CD4-positive, CD25-positive, alpha-beta regulatory T cell (primary cell): ENCODE measurements at regions not wholly inside any gene's neighbourhood (a gene's known extent, or its start where the extent isn't known, plus 50 kb on each side); places are given as distances from the start of the nearest gene placed in this dataset.

Experiments
- ATAC-seq, 2 donors: fragments of 150-1000 bp; cut with Tn5 transposase; one replicate each; pipeline ENCODE4 v1.10.0; 2021; ENCODE audit warnings: low read depth in 2 of 2, moderate number of reproducible peaks in 2 of 2, moderate library complexity in 1 of 2
- DNase-seq, 3 donors: peaks; one replicate each; pipeline versions ENCODE4 v3.0.0 to v3.0.0-alpha.2; 2012 to 2022; ENCODE audit warnings: mixed read lengths in 1 of 3
- H3K27ac ChIP-seq: one replicate; pipeline ENCODE4 v1.7.0; 2013; ENCODE audit warnings: mild to moderate bottlenecking, low read length; ENCODE audit not compliant: insufficient read depth, poor library complexity, severe bottlenecking
- H3K27me3 ChIP-seq: one replicate; pipeline ENCODE4 v1.7.0; 2013; ENCODE audit warnings: low read length; ENCODE audit not compliant: control insufficient read depth, insufficient read depth
- H3K36me3 ChIP-seq: one replicate; pipeline ENCODE4 v1.7.0; 2013; ENCODE audit warnings: mild to moderate bottlenecking, low read length, moderate library complexity; ENCODE audit not compliant: control insufficient read depth, insufficient read depth
- H3K4me1 ChIP-seq: 2 replicates; pipeline ENCODE4 v1.7.0; 2013; ENCODE audit warnings: mild to moderate bottlenecking, low read length; ENCODE audit not compliant: insufficient read depth, control insufficient read depth, poor library complexity, severe bottlenecking
- H3K4me3 ChIP-seq: one replicate; pipeline ENCODE4 v1.7.0; 2013; ENCODE audit warnings: low read depth, mild to moderate bottlenecking, low read length, moderate library complexity
- H3K9me3 ChIP-seq, 2 experiments: 1 replicate in 1 of 2; 2 replicates in 1 of 2; pipeline ENCODE4 v1.7.0; 2013; ENCODE audit warnings: low read length in 2 of 2, mild to moderate bottlenecking in 1 of 2, moderate library complexity in 1 of 2; ENCODE audit not compliant: control insufficient read depth in 2 of 2
- H3K27ac Mint-ChIP-seq, 3 donors: one replicate each; pipeline ENCODE4 v1.8.0; 2020 to 2022; ENCODE audit warnings: mild to moderate bottlenecking in 3 of 3, mixed read lengths in 3 of 3, moderate library complexity in 2 of 3
- H3K27me3 Mint-ChIP-seq: one replicate; pipeline ENCODE4 v1.8.0; 2022; ENCODE audit warnings: mild to moderate bottlenecking, mixed read lengths
- H3K36me3 Mint-ChIP-seq: one replicate; pipeline ENCODE4 v1.8.0; 2020; ENCODE audit warnings: mixed read lengths
- H3K4me1 Mint-ChIP-seq, 4 donors: one replicate each; pipeline ENCODE4 v1.8.0; 2020 to 2022; ENCODE audit warnings: mixed read lengths in 4 of 4, mild to moderate bottlenecking in 1 of 4
- H3K4me3 Mint-ChIP-seq, 4 donors: one replicate each; pipeline ENCODE4 v1.8.0; 2020 to 2022; ENCODE audit warnings: mild to moderate bottlenecking in 4 of 4, mixed read lengths in 4 of 4, moderate library complexity in 3 of 4
- H3K9me3 Mint-ChIP-seq, 7 donors: one replicate each; pipeline ENCODE4 v1.8.0; 2020 to 2022; ENCODE audit warnings: mixed read lengths in 7 of 7, mild to moderate bottlenecking in 3 of 7, moderate library complexity in 2 of 7

DNA sequence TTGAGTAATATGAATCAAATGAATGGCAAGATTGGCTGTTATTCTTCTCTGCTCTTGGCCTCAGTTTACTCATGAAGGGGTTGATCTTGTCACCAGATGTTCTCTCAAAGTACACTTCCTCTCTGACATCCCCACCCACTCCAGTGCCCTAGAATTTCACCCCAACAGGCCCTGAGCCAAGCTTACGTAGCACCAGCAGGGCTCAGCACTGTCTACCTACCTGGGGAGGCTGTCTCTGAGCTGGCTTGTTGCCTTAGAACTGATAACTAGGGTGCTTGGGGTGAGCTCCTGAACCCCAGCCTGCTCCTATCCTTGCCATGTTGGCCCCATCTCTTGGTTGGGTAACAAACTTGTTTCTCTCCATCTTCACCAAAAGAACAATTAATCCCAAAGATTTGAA lies 159.1 kb upstream of the USP24 start:
- Mint-ChIP-seq H3K27ac (no peak overlapping the region), H3K4me1 (peaks cover 0 to 6% (median 0%) of the 10 kb centered on the region in 4 donors), H3K27me3 (peaks cover 1% of the 10 kb centered on the region), H3K9me3 (peaks cover 0 to 5% (median 0%) of the 10 kb centered on the region in 7 donors), H3K36me3 (no peaks in the 10 kb centered on the region), H3K4me3 (no peak overlapping the region)
- ATAC-seq (no peak), DNase-seq (no peak)
- H3K4me1 ChIP-seq = no peaks in the 10 kb centered on the region
- H3K27ac ChIP-seq = no peak overlapping the region
- no peaks in the 10 kb centered on the region for H3K9me3 ChIP-seq
- no peaks in the 10 kb centered on the region for H3K36me3 ChIP-seq
- H3K27me3 ChIP-seq = peaks cover 3% of the 10 kb centered on the region
- H3K4me3 ChIP-seq = no peak overlapping the region

DNA sequence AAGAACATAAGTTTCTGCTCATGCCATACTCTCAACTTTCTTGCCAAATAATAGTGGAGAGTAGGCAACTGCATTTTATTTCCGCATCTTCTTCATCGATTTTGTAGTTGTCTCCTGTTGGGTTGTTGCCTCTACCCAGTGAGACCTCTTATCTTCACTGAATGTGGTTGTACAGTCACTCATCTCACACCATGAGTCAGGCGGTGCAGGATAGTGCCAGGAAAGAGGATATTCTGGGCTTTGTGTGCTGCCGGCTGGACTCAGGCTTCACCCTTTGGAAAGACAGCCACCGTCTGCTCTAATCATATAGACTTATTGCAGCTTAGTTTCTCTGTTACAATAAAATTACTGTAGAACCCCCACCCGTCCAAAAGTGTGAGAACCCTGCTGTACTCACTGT lies 154.3 kb upstream of the USP24 start:
- H3K27me3 Mint-ChIP-seq = peaks cover 7% of the 10 kb centered on the region
- no peak overlapping the region for H3K4me3 ChIP-seq
- H3K9me3 ChIP-seq = no peaks in the 10 kb centered on the region
- H3K4me3 Mint-ChIP-seq = no peak overlapping the region
- H3K4me1 Mint-ChIP-seq = no peaks in the 10 kb centered on the region
- DNase-seq (no peak), ATAC-seq (no peak)
- peaks cover 3% of the 10 kb centered on the region for H3K27me3 ChIP-seq
- H3K27ac ChIP-seq = no peak overlapping the region
- no peaks in the 10 kb centered on the region for H3K36me3 ChIP-seq
- H3K27ac Mint-ChIP-seq = no peak overlapping the region
- H3K4me1 ChIP-seq = no peaks in the 10 kb centered on the region
- no peaks in the 10 kb centered on the region for H3K36me3 Mint-ChIP-seq
- H3K9me3 Mint-ChIP-seq = peaks cover 0 to 15% (median 0%) of the 10 kb centered on the region in 7 donors

DNA sequence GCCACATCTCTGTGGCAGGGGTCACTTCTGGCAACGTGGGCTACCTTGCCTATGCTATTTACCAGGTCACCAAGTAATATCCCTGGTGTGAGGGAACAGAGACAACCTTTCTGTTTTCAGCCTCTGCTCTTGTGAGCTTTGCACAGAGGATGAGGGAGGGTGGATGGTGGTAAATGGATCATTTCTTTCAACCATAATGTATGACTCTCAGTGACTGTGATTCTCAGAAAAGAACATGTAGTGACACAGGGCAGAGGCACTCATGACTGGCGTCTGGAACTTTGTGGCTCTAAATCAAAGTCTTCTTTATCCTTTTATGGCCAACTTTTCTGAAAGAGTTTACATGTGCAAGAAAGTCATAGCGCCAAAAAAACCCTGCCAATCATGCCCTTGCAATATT lies 153.5 kb upstream of the USP24 start:
- peaks cover 11% of the 10 kb centered on the region for H3K27me3 Mint-ChIP-seq
- Histone ChIP-seq H3K27ac (no peak overlapping the region), H3K9me3 (no peaks in the 10 kb centered on the region), H3K4me1 (no peaks in the 10 kb centered on the region), H3K27me3 (peaks cover 4% of the 10 kb centered on the region), H3K4me3 (no peak overlapping the region), H3K36me3 (no peaks in the 10 kb centered on the region)
- no peak for DNase-seq
- ATAC-seq = no peak
- no peak overlapping the region for H3K27ac Mint-ChIP-seq
- peaks cover 0 to 15% (median 0%) of the 10 kb centered on the region in 7 donors for H3K9me3 Mint-ChIP-seq
- H3K4me1 Mint-ChIP-seq = no peaks in the 10 kb centered on the region
- H3K4me3 Mint-ChIP-seq = no peak overlapping the region
- H3K36me3 Mint-ChIP-seq = no peaks in the 10 kb centered on the region

DNA sequence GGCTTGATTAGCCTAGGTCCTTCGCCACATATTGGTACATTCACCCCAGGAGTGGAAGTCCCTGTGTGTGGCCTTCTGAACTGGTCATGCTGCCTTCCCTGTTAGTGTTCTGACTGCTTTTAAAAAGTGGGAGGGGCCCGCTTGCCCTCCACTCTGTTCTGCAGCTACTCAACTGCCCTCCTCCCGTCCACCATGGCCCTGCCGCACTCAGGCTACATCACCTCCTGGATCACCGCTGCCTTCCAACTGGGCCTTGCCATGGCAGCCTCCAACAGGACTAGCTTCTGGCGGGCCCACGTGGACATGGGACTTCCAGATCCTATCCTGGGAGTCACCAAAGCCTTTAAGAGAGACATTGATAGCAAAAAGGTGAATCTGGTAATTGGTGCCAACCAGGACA lies 152.1 kb upstream of the USP24 start:
- Mint-ChIP-seq H3K27me3 (peaks cover 15% of the 10 kb centered on the region), H3K4me1 (peaks cover 0 to 4% (median 2%) of the 10 kb centered on the region in 4 donors), H3K4me3 (no peak overlapping the region), H3K27ac (no peak overlapping the region), H3K9me3 (peaks cover 0 to 15% (median 0%) of the 10 kb centered on the region in 7 donors), H3K36me3 (no peaks in the 10 kb centered on the region)
- no peak overlapping the region for H3K4me3 ChIP-seq
- no peak overlapping the region for H3K27ac ChIP-seq
- H3K36me3 ChIP-seq = no peaks in the 10 kb centered on the region
- DNase-seq (no peak), ATAC-seq (no peak)
- H3K4me1 ChIP-seq = no peaks in the 10 kb centered on the region
- peaks cover 4% of the 10 kb centered on the region for H3K27me3 ChIP-seq
- no peaks in the 10 kb centered on the region for H3K9me3 ChIP-seq

DNA sequence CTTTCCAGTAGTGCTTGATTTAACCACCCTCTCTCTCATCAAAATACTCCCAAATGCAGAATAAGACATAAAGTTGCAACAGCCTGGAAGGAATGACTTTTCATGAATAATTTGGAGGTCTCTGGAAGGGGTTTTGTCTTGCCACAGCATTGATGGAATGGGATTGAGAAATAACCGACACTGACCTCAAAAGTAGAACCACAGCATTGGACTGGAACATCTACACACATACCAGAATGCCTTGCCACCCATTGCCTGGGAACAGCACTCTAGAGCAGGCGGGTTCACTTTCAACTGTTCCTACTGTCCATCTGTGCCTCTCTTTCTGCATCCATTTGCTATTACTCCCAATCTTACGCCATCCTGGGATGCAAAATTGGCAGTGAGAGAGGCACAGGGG lies 149.1 kb upstream of the USP24 start:
- Histone ChIP-seq H3K9me3 (no peaks in the 10 kb centered on the region), H3K4me3 (no peak overlapping the region), H3K27ac (no peak overlapping the region), H3K36me3 (no peaks in the 10 kb centered on the region), H3K4me1 (no peaks in the 10 kb centered on the region), H3K27me3 (peaks cover 1% of the 10 kb centered on the region)
- H3K4me1 Mint-ChIP-seq = peaks cover 0 to 4% (median 2%) of the 10 kb centered on the region in 4 donors
- ATAC-seq (no peak), DNase-seq (no peak)
- peaks cover 0 to 12% (median 0%) of the 10 kb centered on the region in 7 donors for H3K9me3 Mint-ChIP-seq
- no peak overlapping the region for H3K27ac Mint-ChIP-seq
- H3K27me3 Mint-ChIP-seq = peaks cover 30% of the 10 kb centered on the region
- no peak overlapping the region for H3K4me3 Mint-ChIP-seq
- no peaks in the 10 kb centered on the region for H3K36me3 Mint-ChIP-seq

DNA sequence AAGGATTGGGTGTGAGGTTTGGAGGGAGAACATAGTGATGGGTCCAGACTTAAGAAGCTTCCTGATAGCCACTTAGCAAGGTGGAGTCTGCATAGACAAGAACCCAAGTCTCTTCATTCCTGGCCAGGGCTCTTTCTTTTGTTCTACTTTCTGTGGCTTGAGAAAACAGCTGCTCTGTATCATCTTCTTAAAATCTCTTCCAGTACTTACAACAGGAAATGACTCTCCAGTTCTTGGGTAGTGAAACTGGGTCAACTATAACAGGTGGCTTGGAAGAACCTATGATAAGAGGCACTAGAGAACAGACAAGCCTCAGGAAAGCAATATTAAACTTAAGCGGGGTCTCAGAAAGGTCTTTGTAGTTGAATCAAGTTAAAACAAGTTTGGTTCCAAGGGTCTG lies 148.1 kb upstream of the USP24 start:
- DNase-seq (peak in 1 of 3 donors; percentile 24), ATAC-seq (no peak)
- no peaks in the 10 kb centered on the region for H3K9me3 ChIP-seq
- H3K36me3 ChIP-seq = no peaks in the 10 kb centered on the region
- Mint-ChIP-seq H3K4me3 (no peak overlapping the region), H3K9me3 (peaks cover 0 to 6% (median 0%) of the 10 kb centered on the region in 7 donors), H3K4me1 (peaks cover 0 to 4% (median 2%) of the 10 kb centered on the region in 4 donors), H3K27me3 (peaks cover 31% of the 10 kb centered on the region), H3K36me3 (no peaks in the 10 kb centered on the region), H3K27ac (no peak overlapping the region)
- H3K27me3 ChIP-seq = peaks cover 1% of the 10 kb centered on the region
- H3K27ac ChIP-seq = no peak overlapping the region
- H3K4me1 ChIP-seq = no peaks in the 10 kb centered on the region
- no peak overlapping the region for H3K4me3 ChIP-seq

DNA sequence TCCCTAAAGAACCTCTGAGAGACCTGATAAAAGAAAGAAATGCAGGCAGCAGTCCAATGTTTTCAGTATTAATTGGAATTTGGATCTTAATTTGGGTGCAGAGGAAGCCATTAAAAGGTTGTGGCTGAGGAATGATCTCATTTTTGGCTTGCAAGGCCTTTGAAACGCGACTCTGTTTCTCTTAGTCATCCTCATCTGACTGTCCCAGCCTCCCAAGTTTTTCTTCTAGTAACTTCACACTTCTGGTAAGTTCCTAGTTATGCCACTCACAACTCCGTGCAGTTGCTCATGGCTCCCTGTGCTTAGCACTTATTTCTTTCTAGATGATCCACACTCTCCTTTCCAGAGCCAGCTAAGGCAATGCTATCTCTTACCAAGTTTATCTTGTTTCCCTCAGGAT lies 147.4 kb upstream of the USP24 start:
- H3K27ac Mint-ChIP-seq = no peak overlapping the region
- Histone ChIP-seq H3K36me3 (no peaks in the 10 kb centered on the region), H3K27ac (no peak overlapping the region), H3K9me3 (no peaks in the 10 kb centered on the region), H3K4me3 (no peak overlapping the region), H3K4me1 (no peaks in the 10 kb centered on the region), H3K27me3 (peaks cover 1% of the 10 kb centered on the region)
- H3K9me3 Mint-ChIP-seq = peaks cover 0 to 4% (median 0%) of the 10 kb centered on the region in 7 donors
- H3K4me1 Mint-ChIP-seq = peaks cover 0 to 4% (median 2%) of the 10 kb centered on the region in 4 donors
- no peak for DNase-seq
- ATAC-seq = no peak
- no peaks in the 10 kb centered on the region for H3K36me3 Mint-ChIP-seq
- peaks cover 34% of the 10 kb centered on the region for H3K27me3 Mint-ChIP-seq
- H3K4me3 Mint-ChIP-seq = no peak overlapping the region

DNA sequence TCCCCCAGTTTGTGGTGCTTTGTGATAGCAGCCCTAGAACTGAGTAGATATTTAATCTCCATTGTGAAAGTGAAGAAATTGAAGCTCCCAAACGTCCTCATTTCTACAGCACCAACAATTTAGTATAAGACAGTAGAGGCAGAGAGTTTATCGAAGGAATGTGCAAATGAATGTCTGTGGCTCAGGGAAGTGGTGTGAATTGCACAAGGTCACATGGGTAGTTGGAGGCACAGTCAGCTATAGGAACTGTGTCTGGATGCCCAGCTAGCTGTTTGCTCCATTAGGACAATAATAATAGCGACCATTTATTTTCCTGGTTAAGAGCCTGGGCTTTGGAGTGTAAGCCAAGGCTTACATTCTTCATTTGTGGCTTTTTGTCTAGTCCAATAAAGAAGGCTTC lies 144.4 kb upstream of the USP24 start:
- Histone ChIP-seq H3K36me3 (no peaks in the 10 kb centered on the region), H3K27ac (no peak overlapping the region), H3K4me1 (no peaks in the 10 kb centered on the region), H3K9me3 (no peaks in the 10 kb centered on the region), H3K27me3 (peaks cover 4% of the 10 kb centered on the region), H3K4me3 (no peak overlapping the region)
- Mint-ChIP-seq H3K9me3 (no peaks in the 10 kb centered on the region), H3K27ac (no peak overlapping the region), H3K36me3 (no peaks in the 10 kb centered on the region), H3K27me3 (peaks cover 32% of the 10 kb centered on the region), H3K4me3 (no peak overlapping the region), H3K4me1 (peaks cover 0 to 4% (median 2%) of the 10 kb centered on the region in 4 donors)
- DNase-seq (no peak), ATAC-seq (no peak)
